ENCODE measurements at regions not wholly inside any gene's neighbourhood (a gene's known extent, or its start where the extent isn't known, plus 50 kb on each side); places are given as distances from the start of the nearest gene placed in this dataset.

- no peak for DNase-seq (ENCODE audit: low read depth in 1 of 2, low spot score in 1 of 2)
These were observed 221.0 kb downstream of the ANKRD50 start for GRCh38 chr4:124491361-124492145.

- no peak for DNase-seq (ENCODE audit: low read depth in 1 of 2, low spot score in 1 of 2)
These were observed 213.3 kb downstream of the ANKRD50 start for GRCh38 chr4:124499261-124499660.

GRCh38 chr4:124501576-124501975 lies 211.0 kb downstream of the ANKRD50 start:
- DNase-seq (ENCODE audit: low read depth in 1 of 2, low spot score in 1 of 2): no peak

GRCh38 chr4:124504431-124504830 lies 208.1 kb downstream of the ANKRD50 start:
- no peak for DNase-seq (ENCODE audit: low read depth in 1 of 2, low spot score in 1 of 2)

GRCh38 chr4:124505211-124505610 lies 207.3 kb downstream of the ANKRD50 start:
- DNase-seq (ENCODE audit: low read depth in 1 of 2, low spot score in 1 of 2): no peak

GRCh38 chr4:124509151-124509550 lies 203.4 kb downstream of the ANKRD50 start:
- DNase-seq (ENCODE audit: low read depth in 1 of 2, low spot score in 1 of 2): no peak

- DNase-seq (ENCODE audit: low read depth in 1 of 2, low spot score in 1 of 2): no peak
These were observed 197.9 kb downstream of the ANKRD50 start for GRCh38 chr4:124514588-124514987.

- DNase-seq (ENCODE audit: low read depth in 1 of 2, low spot score in 1 of 2): no peak
These were observed 196.9 kb downstream of the ANKRD50 start for GRCh38 chr4:124515591-124515990.

- no peak for DNase-seq (ENCODE audit: low read depth in 1 of 2, low spot score in 1 of 2)
These were observed 193.3 kb downstream of the ANKRD50 start for GRCh38 chr4:124519196-124519595.

GRCh38 chr4:124523816-124524215 lies 188.7 kb downstream of the ANKRD50 start:
- DNase-seq (ENCODE audit: low read depth in 1 of 2, low spot score in 1 of 2): no peak

GRCh38 chr4:124525524-124525923 lies 187.0 kb downstream of the ANKRD50 start:
- no peak for DNase-seq (ENCODE audit: low read depth in 1 of 2, low spot score in 1 of 2)

- DNase-seq (ENCODE audit: low read depth in 1 of 2, low spot score in 1 of 2): no peak
These were observed 186.2 kb downstream of the ANKRD50 start for GRCh38 chr4:124526331-124526730.

- DNase-seq (ENCODE audit: low read depth in 1 of 2, low spot score in 1 of 2): no peak
These were observed 185.8 kb downstream of the ANKRD50 start for GRCh38 chr4:124526769-124527168.

GRCh38 chr4:124527364-124527763 lies 185.2 kb downstream of the ANKRD50 start:
- DNase-seq (ENCODE audit: low read depth in 1 of 2, low spot score in 1 of 2): no peak

GRCh38 chr4:124529131-124529530 lies 183.4 kb downstream of the ANKRD50 start:
- no peak for DNase-seq (ENCODE audit: low read depth in 1 of 2, low spot score in 1 of 2)

GRCh38 chr4:124530464-124531077 lies 182.0 kb downstream of the ANKRD50 start:
- DNase-seq (ENCODE audit: low read depth in 1 of 2, low spot score in 1 of 2): no peak

- no peak for DNase-seq (ENCODE audit: low read depth in 1 of 2, low spot score in 1 of 2)
These were observed 178.4 kb downstream of the ANKRD50 start for GRCh38 chr4:124534131-124534530.

GRCh38 chr4:124535003-124535402 lies 177.5 kb downstream of the ANKRD50 start:
- DNase-seq (ENCODE audit: low read depth in 1 of 2, low spot score in 1 of 2): no peak

GRCh38 chr4:124536946-124537345 lies 175.6 kb downstream of the ANKRD50 start:
- no peak for DNase-seq (ENCODE audit: low read depth in 1 of 2, low spot score in 1 of 2)

- DNase-seq (ENCODE audit: low read depth in 1 of 2, low spot score in 1 of 2): no peak
These were observed 174.6 kb downstream of the ANKRD50 start for GRCh38 chr4:124537971-124538370.

GRCh38 chr4:124540014-124540413 lies 172.5 kb downstream of the ANKRD50 start:
- no peak for DNase-seq (ENCODE audit: low read depth in 1 of 2, low spot score in 1 of 2)

- no peak for DNase-seq (ENCODE audit: low read depth in 1 of 2, low spot score in 1 of 2)
These were observed 170.7 kb downstream of the ANKRD50 start for GRCh38 chr4:124541652-124542420.
